SK-N-SH (cell line): ENCODE measurements at regions not wholly inside any gene's neighbourhood (a gene's known extent, or its start where the extent isn't known, plus 50 kb on each side); places are given as distances from the start of the nearest gene placed in this dataset.

Experiments used
- EP300 ChIP-seq, 2 experiments: IDR thresholded peaks; 2 replicates each; pipeline versions ENCODE4 v1.4.0 to v1.6.1; 2012; ENCODE audit warnings: borderline replicate concordance in 1 of 2, low read depth in 1 of 2, low read length in 1 of 2
- YY1 ChIP-seq: IDR thresholded peaks from 2 replicates; pipeline ENCODE4 v1.4.0; 2012; ENCODE audit warnings: low read depth, mild to moderate bottlenecking

GRCh38 chr1:13893409-13893821 is 193.4 kb downstream of the PRDM2 start:
- TF ChIP-seq EP300 (IDR thresholded peaks at IDR 0.05; ENCODE audit: borderline replicate concordance in 1 of 2, low read depth in 1 of 2, low read length in 1 of 2), result no peak
- TF ChIP-seq YY1, result no peak
